ENCODE measurements at regions not wholly inside any gene's neighbourhood (a gene's known extent, or its start where the extent isn't known, plus 50 kb on each side); places are given as distances from the start of the nearest gene placed in this dataset.
"Not testable (repeated sequence)": the region's sequence is repeated elsewhere in the genome, so short reads cannot be mapped to it uniquely, and the experiment has no call there.

DNA sequence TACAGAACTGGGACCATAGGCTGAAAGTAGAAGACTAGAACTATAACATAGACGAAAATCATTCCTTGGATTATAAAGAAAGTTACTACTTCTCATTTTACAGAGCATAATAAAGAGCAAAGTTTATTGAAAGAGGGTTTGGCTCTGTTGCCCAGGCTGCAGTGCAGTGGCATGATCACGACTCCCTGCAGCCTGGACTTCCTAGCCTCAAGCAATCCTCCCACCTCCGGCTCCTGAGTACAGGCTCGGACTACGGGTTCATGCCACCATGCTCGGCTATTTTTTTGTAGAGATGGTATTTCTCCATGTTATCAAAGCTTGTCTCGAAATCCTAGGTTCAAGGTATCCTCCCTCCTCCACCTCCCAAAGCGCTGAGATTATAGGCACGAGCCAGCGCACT, 190.1 kb upstream of the FOXG1 start:
- DNase-seq = no peak

DNA sequence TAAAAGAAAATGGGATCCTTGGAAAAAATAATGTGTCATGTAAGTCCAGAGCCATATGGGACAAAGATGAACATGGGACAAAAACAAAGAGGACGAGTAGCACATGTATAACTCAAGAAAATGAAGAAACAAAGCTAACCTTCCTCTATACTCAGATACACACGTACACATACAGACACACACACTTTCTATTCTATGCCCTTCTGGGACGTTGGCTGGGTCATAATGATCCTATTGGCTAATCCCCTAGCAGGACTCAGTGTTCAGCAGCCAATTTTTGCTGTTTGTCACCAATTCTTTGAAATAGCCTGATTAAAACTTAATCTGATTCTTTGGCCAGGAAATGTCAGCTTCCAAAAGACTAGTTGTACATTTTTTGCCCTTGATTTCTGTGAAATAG, 189.4 kb upstream of the FOXG1 start:
- no peak for DNase-seq

GRCh38 chr14:28577711-28578131, 188.9 kb upstream of the FOXG1 start:
- DNase-seq = no peak

GRCh38 chr14:28584951-28585350, 181.6 kb upstream of the FOXG1 start:
- DNase-seq = no peak

DNA sequence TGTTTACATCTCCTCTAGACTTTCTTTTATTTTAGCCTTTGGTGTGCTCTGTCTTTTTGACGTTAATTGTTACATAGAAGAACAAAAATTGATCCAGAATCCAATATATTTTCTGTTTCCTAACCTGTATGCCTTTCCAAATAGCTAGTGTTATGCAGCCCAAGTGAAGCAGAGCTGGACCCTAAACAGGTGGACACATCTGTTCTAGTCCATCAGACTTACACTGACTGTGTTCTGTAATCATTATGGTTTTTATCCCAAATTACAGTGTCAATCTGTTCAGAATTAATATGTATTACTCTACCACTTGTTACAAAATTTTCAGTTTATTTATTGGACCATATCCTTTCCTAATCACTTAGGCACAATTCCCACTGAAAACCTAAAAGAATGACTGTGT, 176.8 kb upstream of the FOXG1 start:
- no peak for DNase-seq

DNA sequence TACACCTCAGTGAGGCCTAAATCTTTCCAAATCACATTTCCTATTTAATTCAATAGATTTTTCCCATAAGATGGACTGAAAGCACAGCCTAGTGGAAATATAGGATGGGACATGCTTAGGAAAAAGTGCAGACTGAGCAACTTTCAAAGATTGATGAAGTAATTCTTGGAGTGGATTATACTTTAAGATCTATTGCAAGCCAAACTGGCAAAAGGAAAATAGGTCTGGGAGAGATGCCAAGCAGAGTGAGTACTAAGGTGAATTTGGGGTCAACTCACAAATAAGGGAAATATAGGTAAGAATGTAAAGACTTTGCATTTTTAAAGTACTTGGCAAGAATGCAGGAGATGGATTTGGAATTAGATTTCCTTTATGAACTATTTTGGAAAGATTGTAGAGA, 170.2 kb upstream of the FOXG1 start:
- DNase-seq = no peak

GRCh38 chr14:28599191-28599590, 167.4 kb upstream of the FOXG1 start:
- DNase-seq = no peak

DNA sequence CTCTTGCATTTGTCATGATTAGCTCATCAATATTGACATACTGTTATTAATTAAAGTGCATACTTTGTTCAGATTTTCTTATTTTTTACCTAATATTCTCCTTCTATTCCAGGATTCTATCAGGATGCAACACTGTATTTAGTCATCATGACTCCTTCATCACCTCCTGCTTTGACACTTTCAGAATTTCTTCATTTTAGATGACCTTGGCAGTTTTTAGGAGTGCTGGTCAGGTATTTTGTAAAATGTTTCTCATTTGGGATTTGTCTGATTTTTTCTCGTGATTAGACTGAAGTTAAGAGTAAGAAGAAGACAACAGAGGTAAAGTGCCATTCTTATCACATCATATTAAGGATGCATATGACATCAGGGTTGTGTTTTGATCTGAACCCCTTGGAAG, 167.0 kb upstream of the FOXG1 start:
- DNase-seq = no peak

DNA sequence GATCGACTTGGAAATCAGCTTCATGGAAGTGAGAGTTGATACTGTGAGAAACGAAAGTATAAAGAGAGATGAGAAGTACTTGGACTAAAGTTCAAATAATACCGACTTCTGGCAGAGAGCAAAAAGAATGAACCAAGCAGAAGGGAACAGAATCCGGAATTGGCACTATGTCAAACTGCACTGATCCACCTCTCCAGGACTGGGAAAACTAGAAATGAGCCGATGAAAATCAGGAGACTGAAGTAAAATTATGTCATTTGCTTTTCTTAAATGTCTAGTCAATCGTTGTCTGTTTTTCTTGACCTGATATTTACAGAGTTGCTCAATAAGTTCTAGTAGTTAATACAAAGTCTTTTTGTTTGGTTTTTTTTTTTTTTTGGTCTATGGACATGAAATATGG, 163.0 kb upstream of the FOXG1 start:
- DNase-seq = no peak

DNA sequence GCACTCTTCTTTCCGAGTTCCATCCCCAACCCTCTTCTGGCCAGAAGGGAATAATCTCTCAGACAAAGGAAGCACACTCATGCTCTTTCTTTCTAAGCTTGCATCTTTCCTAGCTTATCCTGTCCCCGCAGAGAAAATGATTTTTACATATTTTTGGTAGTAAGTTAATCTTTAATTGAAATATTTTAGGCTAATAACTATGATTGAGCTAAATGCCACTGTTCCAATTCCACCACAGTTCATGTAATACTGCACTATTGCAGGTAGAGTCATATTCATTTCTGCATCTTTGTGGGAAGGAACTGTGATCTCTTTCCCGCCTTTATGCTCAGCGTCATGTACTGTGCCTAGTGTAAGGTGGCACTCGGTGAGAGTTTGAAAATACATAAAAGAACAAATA, 158.9 kb upstream of the FOXG1 start:
- no peak for DNase-seq

DNA sequence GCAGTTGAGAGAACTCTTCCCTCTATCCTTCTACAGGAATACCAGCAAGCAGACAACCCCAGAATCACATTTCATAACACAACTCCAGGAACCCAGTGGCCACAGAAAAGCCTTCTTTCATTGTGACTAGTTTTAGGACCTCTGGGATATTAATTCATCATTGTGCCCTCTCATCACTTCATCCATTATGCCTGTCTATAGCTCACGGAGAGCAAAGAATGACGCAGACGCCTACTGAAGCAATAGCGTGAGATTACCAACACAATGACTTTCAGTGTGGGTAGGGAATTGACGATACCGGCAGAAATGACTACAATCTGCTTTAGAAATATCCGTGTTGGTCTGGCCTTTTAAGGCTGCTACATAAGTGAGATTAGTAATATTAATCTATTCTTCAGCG, 158.1 kb upstream of the FOXG1 start:
- no peak for DNase-seq

DNA sequence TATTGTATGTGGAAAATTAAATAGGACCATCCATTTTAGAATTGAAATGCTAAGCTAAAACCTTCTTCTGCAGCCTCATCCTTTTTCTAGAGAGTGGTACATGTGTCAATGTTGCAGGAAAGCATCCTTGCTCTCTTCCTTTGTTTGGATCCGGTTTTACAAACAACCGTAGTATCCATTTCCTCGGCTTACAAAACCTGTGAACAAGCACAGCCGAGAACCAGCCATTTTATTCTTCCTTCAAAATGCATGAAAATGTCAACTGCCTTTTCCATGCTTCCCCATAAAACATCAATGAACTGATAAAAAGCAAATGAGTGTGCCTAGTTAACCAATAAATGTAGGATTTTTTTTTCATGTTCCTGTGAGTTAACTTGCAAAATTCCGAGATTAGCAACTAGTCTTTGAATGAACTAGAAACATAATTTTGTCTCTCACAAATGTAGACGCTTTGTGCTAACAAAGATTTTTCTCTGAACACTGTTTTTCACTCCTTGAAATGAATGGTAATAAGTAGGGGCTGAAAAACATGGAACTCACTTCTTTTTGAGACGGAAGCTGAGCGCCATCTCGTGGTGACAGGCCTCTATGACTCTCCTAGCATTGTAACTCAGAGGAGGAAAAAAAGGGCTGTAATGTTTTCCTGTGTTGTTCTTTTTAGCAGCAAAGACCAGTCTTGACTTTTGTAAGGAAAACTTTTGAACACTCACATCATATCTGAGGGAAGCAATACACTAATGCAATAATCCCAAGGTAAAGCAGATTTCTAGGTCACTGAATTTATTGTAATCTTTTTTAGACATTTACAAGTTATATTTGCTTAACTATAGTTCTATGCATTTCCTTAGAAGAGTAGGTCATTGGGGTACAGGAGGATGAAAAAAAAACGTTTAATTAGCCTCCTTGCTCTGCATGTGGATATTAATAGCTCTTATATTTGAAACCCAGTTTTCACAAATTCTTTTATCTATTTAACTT, 157.4 kb upstream of the FOXG1 start:
- peak; percentile 46 for DNase-seq

- DNase-seq = no peak
Observed at GRCh38 chr14:28612414-28612813, 154.2 kb upstream of the FOXG1 start.

DNA sequence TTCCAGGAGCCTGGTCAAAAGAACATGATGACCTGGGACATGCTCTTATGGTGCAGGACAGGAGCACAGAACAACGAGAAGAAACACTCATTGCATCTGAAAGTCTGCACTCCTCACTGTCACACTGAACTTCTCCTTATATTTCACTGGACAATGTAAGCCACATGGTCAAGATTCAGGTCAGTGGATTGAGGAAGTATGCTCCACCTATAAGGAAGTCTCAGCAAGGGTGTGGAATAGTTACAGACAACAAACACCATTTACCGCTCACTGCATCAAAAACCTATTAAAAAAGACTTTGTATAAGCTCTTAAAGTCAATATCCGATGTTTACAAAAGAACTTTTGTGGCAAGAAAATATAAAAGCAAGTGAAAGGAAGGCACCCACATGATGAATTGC, 153.1 kb upstream of the FOXG1 start:
- DNase-seq = no peak

DNA sequence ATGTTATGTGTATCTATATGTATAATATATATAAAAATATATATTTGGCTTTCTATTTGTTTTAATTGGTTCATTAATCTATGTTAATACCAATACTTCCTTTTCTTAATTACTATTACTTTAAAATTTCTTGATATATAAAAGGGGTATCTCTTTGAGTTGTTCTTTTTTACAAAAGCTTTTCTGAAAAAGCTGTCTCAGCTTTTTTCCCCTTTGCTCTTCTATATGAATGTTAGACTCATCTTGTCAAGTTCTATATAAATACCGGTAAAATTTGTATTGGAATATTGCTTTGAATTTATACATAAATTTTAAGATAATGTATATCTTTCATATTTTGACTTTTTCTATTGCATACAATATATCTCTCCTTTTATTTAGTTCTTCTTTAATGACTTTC, 139.8 kb upstream of the FOXG1 start:
- DNase-seq = no peak

DNA sequence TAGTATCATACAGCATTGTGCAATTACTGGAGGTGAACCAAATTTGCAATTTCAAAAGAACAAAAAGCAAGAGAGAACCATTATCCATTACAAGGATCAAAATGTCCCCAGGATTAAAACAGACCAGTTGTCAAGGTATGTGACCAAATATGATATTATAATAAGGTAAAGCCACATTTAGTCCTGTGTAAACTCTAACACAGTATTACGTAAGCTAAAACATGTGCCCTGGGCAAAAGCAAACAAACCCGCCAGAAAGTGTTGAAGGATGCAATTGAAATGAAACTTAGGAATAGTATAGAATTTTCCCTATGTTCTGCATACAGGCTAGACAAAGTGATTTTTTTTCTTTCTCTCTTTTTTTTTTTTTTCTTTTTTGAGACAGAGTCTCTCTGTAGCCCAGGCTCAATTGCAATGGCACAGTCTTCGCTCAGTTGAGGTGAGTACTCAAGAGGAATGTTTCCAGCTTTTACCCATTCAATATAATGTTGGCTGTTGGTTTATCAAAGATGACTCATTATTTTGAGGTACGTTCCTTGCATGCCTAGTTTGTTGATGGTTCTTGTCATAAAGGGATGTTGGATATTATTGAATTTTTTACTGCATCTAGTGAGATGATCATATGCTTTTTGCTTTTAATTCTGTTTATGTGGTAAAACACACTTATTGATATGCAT, 137.1 kb upstream of the FOXG1 start:
- DNase-seq = no peak

DNA sequence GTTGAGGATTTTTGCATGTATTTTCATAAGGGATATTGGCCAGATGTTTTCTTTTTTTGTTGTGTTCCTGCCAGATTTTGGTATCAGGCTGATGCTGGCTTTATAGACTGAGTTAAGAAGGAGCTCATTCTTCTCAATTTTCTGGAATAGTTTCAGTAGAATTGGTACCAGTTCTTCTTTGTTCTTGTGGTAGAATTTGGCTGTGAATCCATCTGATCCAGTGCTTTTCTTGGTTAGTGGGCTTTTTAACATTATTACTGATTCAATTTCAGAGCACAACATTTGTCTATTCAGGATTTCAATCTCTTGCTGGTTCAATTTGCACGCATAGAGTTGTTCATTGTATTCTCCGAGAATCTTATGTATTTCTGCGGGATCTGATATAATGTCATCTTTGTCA, 136.5 kb upstream of the FOXG1 start:
- DNase-seq = no peak

- peak; percentile 14 for DNase-seq
Observed at GRCh38 chr14:28635387-28635786, 131.2 kb upstream of the FOXG1 start.

DNA sequence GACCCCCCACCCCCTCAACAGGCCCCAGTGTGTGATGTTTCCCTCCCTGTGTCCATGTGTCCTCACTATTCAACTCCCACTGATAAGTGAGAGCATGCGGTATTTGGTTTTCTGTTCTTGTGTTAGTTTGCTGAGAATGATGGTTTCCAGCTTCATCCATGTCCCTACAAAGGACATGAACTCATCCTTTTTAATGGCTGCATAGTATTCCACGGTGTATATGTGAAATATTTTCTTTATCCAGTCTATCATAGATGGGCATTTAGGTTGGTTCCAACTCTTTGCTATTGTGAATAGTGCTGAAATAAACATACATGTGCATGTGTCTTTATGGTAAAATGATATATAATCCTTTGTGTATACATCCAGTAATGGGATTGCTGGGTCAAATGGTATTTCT, 130.8 kb upstream of the FOXG1 start:
- not testable (repeated sequence) for DNase-seq

GRCh38 chr14:28641189-28641588, 125.4 kb upstream of the FOXG1 start:
- not testable (repeated sequence) for DNase-seq

DNA sequence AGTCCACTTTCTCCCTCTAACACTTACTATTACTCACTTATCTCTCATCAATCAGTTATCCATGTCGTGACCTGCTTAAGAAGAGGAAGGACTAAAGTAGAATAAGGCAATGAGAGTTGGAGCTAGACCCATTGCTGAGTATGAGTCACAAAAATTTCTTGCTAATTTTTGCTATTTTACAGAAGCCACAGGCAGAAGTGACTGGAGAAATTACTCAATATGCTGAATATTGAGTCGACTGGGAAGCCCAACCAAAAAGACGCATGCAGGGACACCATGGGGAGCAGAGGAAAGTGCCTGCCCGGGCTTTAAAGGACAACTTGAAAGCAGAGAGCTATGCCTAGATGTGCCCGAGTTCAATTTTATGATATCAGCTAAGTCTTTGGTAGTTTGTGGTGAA, 115.4 kb upstream of the FOXG1 start:
- no peak for DNase-seq

- DNase-seq = no peak
Observed at GRCh38 chr14:28652782-28653181, 113.8 kb upstream of the FOXG1 start.

- DNase-seq = no peak
Observed at GRCh38 chr14:28653521-28653920, 113.1 kb upstream of the FOXG1 start.

DNA sequence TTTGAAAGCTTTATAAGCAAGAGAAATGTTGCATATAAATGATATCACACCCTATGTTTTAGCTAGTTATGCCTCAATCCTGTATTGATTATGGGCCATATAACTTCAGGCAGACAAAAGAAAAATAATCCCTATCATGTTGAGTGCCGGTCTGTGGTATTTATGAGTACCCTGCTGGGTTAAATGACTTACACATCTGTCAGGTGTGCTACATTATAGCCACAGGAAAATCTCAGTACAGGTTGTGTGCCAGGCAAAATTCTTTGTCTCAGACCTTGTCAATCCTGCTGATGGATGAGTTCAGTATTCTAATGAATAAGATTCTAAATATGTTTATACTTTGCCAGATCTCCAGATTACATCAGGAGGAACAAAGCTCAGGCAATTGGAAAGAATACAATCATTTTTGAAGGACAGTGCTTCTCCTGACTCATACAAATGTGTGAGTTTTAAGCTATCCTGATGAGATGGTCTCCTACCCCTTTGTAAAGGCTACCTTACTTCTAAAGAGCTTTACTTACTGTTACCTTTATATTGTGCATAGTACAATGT, 109.8 kb upstream of the FOXG1 start:
- no peak for DNase-seq
